A549 (cell line): ENCODE measurements at regions not wholly inside any gene's neighbourhood (a gene's known extent, or its start where the extent isn't known, plus 50 kb on each side); places are given as distances from the start of the nearest gene placed in this dataset.

Experiments used
- POLR2A ChIP-seq: IDR thresholded peaks from 2 replicates; pipeline ENCODE4 v1.6.1; 2012; ENCODE audit warnings: mild to moderate bottlenecking, low read length
- TF ChIP-seq, protein P1 (sequence below): fragments of >200 bp; sonication (Bioruptor Twin); formaldehyde crosslinking; IDR thresholded peaks from 3 replicates; pipeline ENCODE4 v1.5.1; 2016

DNA sequence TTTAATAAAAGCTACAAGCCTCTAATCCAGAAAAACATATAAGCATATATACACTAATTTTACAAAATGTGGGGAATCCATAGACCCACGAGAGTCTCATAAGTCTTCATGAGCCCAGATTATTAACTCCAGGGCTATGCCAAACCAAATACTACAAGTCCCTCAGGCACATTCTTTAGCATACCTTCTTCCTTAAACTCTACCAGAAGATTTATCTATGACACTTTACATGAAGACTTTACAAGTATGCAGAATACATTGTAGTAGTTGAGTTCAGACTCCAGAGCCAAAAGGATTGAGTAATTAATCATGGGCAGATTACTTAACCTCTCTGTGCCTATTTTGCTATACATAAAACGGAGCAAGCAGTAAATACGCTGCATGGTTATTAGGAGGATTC, 793.7 kb upstream of the ADGRL2 start:
- TF ChIP-seq POLR2A: no peak
- TF ChIP-seq, protein P1, sequence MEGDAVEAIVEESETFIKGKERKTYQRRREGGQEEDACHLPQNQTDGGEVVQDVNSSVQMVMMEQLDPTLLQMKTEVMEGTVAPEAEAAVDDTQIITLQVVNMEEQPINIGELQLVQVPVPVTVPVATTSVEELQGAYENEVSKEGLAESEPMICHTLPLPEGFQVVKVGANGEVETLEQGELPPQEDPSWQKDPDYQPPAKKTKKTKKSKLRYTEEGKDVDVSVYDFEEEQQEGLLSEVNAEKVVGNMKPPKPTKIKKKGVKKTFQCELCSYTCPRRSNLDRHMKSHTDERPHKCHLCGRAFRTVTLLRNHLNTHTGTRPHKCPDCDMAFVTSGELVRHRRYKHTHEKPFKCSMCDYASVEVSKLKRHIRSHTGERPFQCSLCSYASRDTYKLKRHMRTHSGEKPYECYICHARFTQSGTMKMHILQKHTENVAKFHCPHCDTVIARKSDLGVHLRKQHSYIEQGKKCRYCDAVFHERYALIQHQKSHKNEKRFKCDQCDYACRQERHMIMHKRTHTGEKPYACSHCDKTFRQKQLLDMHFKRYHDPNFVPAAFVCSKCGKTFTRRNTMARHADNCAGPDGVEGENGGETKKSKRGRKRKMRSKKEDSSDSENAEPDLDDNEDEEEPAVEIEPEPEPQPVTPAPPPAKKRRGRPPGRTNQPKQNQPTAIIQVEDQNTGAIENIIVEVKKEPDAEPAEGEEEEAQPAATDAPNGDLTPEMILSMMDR: no peak
